ENCODE measurements at regions not wholly inside any gene's neighbourhood (a gene's known extent, or its start where the extent isn't known, plus 50 kb on each side); places are given as distances from the start of the nearest gene placed in this dataset.

GRCh38 chr5:114237766-114238165 lies 124.1 kb upstream of the KCNN2 start:
- TF ChIP-seq CTCF (IDR thresholded peaks at IDR 0.05) (no peak), POLR2A (IDR thresholded peaks at IDR 0.05) (no peak)

Measured in right lobe of liver (tissue), 4 donors.